ENCODE measurements at regions not wholly inside any gene's neighbourhood (a gene's known extent, or its start where the extent isn't known, plus 50 kb on each side); places are given as distances from the start of the nearest gene placed in this dataset.
A peak's percentile ranks its signal among the peaks of the same experiment; 100 is the strongest.

- no CpG with 5 or more reads among the region's 13 CpGs for WGBS (ENCODE audit: extremely low coverage, insufficient read length, low lambda C conversion rate)
These were observed 70.5 kb upstream of the CIBAR2 start for GRCh38 chr16:85182774-85183173.

More at GRCh38 chr16:85182774-85183173, 70.5 kb upstream of the CIBAR2 start:
- H2BK120ac ChIP-seq (ENCODE audit: low read depth, low read length, poor library complexity, severe bottlenecking): no peak overlapping the region
- no peak for DNase-seq
- no peak overlapping the region for H3T11ph ChIP-seq (ENCODE audit: low read length)
- H3K9ac ChIP-seq (ENCODE audit: extremely low read depth, insufficient read length, low read length): no peak overlapping the region
- H4K5ac ChIP-seq (ENCODE audit: insufficient read length, low read depth, low read length): no peak overlapping the region
- H2BK20ac ChIP-seq (ENCODE audit: low read depth, low read length, poor library complexity, severe bottlenecking): no peak overlapping the region
- no peaks in the 10 kb centered on the region for H4K20me1 ChIP-seq (ENCODE audit: control insufficient read depth, insufficient read depth, insufficient read length)
- no peak overlapping the region for H2AFZ ChIP-seq (ENCODE audit: low read length)
- H2BK15ac ChIP-seq (ENCODE audit: low read depth, low read length): no peak overlapping the region
- H4K91ac ChIP-seq (ENCODE audit: insufficient read length, low read depth, low read length): no peak overlapping the region
- no peak overlapping the region for H3K4me2 ChIP-seq (ENCODE audit: insufficient read depth, insufficient read length, low read length)
- H3K14ac ChIP-seq (ENCODE audit: insufficient read depth, low read length): no peak overlapping the region
- no peak for TF ChIP-seq CTCF (conservative IDR thresholded peaks at IDR 0.05)
- H3K27me3 ChIP-seq (ENCODE audit: insufficient read depth, low read length): no peaks in the 10 kb centered on the region
- H3K79me1 ChIP-seq (ENCODE audit: insufficient read depth, low read depth, low read length, poor library complexity, severe bottlenecking): no peaks in the 10 kb centered on the region
- H4K8ac ChIP-seq (replicated peaks; ENCODE audit: insufficient read length, low read depth, low read length): no peak overlapping the region
- Mint-ChIP-seq H3K4me3 (no peak overlapping the region), H3K4me1 (peaks cover 2% of the 10 kb centered on the region in 2 experiments; a peak in 1 of 4 replicates), H3K36me3 (ENCODE audit: insufficient read depth in 1 of 3, low read depth in 3 of 3) (peaks cover 26 to 32% (median 30%) of the 10 kb centered on the region in 3 experiments), H3K27ac (peak overlapping the region in 1 of 3 experiments; percentile 89; a peak in 2 of 7 replicates), H3K9me3 (peaks cover 16 to 17% of the 10 kb centered on the region in 2 experiments), H3K27me3 (ENCODE audit: low read depth) (no peaks in the 10 kb centered on the region; the same call in none of the 2 replicates)
- no peak overlapping the region for H2BK5ac ChIP-seq (ENCODE audit: insufficient read length, low read length)
- H3K23me2 ChIP-seq (ENCODE audit: insufficient read length, low read depth, low read length, poor library complexity, severe bottlenecking): no peaks in the 10 kb centered on the region
- no peak overlapping the region for H3K18ac ChIP-seq (ENCODE audit: insufficient read length, low read depth, low read length)
- H3K9me3 ChIP-seq (ENCODE audit: control insufficient read depth, low read depth, low read length): no peaks in the 10 kb centered on the region
- H3K79me2 ChIP-seq (ENCODE audit: insufficient read depth, low read length): no peaks in the 10 kb centered on the region; the same call in 1 of the 2 replicates
- no peak overlapping the region for H3K56ac ChIP-seq (ENCODE audit: insufficient read length, low read depth, low read length)
- no peak overlapping the region for H3K27ac ChIP-seq (ENCODE audit: insufficient read length, low read depth, low read length)
- no peak overlapping the region for H3K23ac ChIP-seq (ENCODE audit: insufficient read length, low read depth, low read length)
- no peak overlapping the region for H2AK5ac ChIP-seq (ENCODE audit: insufficient read length, low read length)
- H2BK12ac ChIP-seq (ENCODE audit: insufficient read length, low read depth, low read length): no peak overlapping the region
- H3K4ac ChIP-seq (ENCODE audit: low read depth, low read length): no peak overlapping the region
- no peaks in the 10 kb centered on the region for H3K4me1 ChIP-seq (ENCODE audit: insufficient read depth, low read length)

Data from H9 (cell line).